T-helper 2 cell (primary cell): ENCODE measurements at regions not wholly inside any gene's neighbourhood (a gene's known extent, or its start where the extent isn't known, plus 50 kb on each side); places are given as distances from the start of the nearest gene placed in this dataset.
"Not testable (repeated sequence)": the region's sequence is repeated elsewhere in the genome, so short reads cannot be mapped to it uniquely, and the experiment has no call there.

Source experiments
- DNase-seq, 5 experiments: peaks; one replicate each; pipeline versions ENCODE4 v3.0.0 to v3.0.0-alpha.2; 2012 to 2022

DNA sequence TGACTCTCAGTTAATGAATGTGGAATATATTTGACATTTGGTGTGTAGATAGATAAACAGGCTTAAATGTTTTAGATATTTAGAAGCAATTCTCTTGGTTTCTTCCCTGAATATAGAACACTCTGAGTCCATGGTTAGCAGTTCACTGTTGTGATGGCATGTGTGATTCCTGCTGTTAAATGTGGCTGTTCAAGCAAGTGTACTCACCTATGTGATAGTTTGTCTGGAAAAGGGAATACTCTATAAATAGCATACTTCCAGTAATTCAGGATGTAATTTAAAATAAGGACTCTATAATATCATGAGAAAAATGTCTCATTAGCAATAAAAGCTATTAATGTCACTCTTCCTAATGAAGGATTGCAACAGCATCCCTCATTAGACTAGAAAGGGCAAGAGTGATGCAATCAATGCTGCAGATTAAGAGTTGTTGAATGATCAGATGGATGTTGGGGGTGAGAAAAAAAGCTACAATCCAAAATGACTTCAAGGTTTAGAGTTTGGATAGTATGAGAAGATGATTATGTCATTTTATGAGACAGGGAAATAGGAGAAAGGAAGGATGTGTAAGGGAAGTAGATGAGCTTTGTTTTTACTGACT lies 201.8 kb upstream of the WDFY3 start:
- DNase-seq = no peak

DNA sequence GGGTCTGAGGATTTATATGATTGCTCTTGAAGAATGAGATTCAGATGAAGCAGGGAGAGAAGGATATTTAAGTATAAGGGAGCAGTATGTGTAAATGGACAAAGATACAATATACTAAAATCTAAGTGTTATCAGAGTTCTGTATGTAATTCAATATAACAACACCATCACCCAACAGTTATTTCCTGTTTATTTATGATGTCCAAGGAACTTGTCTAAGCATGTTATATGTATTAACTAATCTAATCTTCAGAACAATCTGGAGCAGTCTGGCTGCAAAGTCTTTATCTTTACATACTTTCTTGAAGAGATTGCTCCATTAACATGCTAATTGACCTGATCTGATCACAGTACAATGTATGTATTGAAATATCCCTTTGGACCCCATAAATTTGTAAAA lies 203.8 kb upstream of the WDFY3 start:
- no peak for DNase-seq

DNA sequence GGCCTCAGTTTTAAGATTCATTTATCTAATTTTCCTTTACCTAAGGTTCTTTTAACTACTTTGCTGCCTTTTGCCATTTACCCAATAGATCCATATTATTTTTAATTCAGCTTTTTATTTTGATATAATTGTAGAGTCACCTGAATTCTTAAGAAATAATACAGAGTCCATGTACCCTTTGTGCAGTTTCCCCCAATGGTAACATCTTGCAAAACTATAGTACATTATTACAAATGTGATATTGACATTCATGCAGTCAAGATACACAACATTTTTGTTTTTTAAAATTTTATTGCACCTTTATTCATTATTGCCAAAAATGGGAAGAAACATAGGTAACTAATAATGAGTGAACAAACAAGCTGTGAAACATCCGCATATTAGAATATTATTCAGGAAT lies 208.7 kb upstream of the WDFY3 start:
- DNase-seq = no peak

DNA sequence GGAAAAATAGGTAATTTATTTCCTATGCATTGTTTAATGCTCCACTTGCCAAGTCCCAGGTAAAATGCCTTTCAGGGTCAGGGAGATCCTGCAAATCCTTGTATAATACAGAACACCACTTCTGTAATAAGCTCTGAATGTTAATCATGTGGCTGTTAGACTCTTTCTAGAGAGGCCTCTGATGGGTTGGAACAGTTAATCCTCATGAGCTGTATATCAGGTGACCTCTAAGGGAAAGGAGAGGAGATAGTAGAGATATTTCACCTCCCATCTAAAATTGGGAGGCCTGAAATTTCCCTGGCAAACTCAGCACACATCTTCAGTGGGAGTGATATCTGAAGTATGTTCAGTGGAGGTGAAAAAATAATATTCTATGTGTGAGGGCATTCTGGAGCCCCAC lies 210.6 kb upstream of the WDFY3 start:
- DNase-seq = no peak

DNA sequence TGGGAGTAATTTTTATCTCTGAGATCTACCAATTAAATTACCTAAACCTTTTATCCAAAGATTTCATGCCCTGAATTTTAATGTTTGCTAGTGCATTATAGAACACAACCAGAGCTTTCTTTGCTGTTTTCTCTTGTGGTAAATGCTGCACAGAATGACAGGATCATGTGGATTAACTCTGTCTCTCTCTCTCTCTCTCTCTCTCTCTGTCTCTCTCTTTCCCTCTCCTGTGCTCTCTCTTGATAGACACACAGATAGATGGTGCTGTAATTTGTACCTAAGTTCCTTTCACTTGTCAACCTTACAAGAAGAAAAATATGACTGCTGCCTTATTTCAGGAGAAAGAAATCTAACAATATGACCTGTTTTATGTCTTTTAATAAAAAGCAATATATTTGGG lies 211.2 kb upstream of the WDFY3 start:
- DNase-seq = no peak

DNA sequence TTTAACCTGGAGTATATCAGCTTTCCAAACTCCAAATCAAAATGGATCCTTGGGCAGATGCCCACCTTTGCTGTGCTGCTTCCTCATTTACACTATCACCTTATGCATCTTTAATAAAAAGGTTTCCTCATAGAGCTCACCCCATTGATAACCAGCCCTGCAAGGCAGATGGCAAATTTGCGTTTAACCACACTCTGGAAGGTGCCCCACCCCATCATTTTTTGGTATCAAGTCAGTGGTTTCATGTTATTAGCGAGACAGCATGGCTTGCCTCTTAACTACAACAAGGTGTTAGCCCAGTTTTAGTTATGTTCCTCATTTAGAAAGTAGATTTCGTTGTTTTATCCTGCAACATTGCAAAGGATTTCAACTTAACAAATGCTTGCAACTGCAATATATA lies 214.0 kb upstream of the WDFY3 start:
- no peak for DNase-seq

DNA sequence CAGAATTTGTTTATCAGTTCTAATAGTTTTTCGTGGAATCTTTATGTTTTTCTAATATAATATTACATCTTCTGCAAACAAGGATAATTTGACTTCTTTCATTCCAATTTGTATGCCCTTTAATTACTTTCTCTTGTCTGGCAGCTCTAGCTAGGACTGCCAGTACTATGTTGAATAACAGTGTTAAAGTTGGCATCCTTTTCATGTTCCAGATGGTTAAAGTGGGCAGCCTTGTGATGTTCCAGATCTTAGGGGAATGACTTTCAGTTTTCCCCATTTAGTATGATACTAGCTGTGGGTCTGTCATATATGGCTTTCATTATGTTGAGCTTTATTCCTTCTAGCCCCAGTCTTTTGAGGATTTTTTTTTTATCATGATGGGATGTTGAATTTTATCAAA lies 220.6 kb upstream of the WDFY3 start:
- no peak for DNase-seq

DNA sequence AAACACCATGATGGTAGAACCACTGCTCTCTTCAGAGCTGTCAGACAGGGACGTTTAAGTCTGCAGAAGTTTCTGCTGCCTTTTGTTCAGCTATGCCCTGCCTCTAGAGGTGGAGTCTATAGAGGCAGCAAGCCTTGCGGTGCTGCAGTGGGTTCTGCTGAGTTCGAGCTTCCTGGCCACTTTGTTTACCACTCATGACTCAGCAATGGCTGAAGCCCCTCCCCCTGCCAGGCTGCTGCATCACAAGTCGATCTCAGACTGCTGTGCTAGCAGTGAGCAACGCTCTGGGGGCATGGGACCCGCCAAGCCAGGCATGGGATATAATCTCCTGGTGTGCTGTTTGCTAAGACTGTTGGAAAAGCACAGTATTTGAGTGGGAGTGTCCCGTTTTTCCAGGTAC lies 229.5 kb upstream of the WDFY3 start:
- not testable (repeated sequence) for DNase-seq

DNA sequence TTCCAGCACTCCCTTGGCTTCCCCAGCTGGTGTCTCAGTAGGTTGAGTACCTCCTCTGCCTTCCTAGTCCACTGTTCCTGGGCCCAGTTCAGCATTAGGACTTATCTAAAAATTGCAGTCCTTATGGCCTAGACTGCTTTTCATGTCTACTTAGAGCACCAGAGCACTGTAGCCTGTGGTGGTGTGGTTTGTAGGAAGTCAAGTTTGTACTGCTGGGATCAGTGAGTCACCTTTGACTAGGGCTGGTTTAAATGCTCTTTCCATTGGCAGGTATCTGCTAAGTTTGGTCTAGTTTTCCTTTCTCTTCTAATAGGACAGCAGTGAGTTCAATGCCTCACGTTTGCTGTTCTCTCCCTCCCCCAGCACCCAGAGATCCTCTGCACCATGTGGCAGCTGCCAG lies 233.6 kb upstream of the WDFY3 start:
- DNase-seq = no peak

DNA sequence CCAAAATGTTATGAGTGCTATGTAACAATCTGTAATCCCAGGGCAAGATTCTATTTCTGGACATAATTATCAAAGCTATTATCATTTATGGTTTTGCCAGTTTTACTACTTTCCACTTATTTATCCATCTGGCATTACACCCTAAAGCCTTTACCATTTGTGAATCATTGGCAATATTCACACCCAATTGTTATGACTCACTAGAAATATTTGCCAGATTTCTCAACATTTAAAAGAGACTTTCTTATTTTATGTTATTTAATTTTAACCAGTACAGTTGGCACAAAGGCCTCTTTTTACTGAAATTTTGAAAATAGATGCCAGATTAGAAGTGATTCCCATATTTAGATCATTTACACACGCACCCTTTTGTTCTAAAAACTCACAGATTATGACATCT lies 242.7 kb upstream of the WDFY3 start:
- DNase-seq = no peak

DNA sequence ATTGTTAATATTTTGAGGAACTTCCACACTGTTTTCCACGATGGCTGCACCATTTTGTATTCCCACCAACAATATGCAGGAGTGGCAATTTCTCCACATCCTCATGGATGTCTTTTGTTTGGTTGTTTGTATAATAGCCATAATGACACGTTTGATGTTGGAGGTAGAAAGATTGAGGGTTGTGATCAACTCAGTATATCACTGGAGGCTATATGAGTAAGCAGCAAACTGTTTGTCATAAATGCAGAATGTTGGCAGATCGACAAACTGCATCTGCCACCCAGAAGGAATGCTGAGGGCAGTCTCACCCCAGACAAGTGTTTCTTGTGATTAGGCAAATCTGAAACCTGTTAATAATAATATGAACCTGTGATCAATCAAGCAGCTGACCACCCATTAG lies 243.9 kb upstream of the WDFY3 start:
- no peak for DNase-seq

DNA sequence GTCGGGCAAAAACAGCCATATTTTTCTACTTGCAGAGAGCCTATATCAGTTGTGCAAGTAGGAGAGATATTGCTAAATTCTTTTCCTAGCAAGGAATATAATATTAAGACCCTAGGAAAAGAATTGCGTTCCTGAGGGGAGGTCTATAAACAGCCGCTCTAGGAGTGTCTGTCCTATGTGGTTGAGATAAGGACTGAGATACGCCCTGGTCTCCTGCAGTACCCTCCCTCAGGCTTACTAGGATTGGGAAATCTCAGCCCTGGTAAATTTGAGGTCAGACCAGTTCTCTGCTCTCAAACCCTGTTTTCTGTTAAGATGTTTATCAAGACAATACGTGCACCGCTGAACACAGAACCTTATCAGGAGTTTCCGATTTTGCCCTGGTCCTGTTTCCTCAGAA lies 250.1 kb upstream of the WDFY3 start:
- DNase-seq = not testable (repeated sequence)

DNA sequence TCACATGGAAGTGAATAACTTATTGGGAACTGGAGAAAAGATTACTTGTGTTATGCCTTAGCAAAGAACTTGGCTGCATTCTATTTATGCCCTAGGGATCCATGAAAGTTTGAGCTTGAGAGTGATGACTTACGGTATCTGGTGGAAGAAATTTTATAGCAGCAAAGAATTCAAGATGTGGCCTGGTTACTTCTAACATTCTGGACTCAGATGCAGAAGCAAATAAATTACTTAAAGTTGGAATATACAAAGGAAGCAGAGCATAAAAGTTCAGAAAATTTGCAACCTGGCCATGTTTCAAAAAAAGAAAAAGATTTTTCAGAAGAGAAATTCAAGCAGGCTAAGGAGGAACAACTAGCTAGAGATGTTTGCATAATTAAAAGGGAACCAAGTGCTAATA lies 252.3 kb upstream of the WDFY3 start:
- no peak for DNase-seq

DNA sequence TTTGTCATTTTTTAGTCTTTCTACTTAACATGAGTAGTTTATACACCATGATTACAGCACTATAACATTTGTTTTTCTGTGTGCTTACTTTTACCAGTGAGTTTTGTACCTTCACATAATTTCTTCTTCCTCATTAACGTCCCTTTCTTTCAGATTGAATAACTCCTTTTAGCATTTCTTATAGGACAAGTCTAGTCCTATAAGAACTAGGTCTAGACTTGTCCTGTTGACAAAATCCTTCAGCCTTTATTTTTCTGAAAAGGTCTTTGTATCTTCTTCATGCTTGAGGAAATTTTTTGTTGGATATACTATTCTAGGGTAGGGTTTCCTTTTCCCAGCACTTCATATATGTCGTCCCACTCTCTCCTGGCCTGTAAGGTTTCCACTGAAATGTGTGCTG lies 253.3 kb upstream of the ARHGAP24 start:
- no peak for DNase-seq

DNA sequence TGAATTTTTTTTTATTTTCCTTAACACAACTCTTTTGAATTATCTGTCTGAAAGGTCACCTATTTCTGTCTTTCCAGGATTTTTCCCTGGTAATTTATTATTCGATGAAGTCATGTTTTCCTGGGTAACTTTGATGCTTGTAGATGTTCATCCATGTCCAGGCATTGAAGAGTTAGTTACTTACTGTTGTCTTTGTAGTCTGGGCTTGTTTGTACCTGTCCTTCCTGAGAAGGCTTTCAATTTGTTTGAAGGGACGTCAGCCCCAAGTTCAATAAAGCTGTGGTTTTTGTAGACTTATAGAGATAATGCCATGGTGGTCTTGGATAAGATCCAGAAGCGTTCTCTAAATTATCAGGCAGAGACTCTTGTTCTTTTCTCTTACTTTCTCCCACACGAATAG lies 252.4 kb upstream of the ARHGAP24 start:
- DNase-seq = no peak

DNA sequence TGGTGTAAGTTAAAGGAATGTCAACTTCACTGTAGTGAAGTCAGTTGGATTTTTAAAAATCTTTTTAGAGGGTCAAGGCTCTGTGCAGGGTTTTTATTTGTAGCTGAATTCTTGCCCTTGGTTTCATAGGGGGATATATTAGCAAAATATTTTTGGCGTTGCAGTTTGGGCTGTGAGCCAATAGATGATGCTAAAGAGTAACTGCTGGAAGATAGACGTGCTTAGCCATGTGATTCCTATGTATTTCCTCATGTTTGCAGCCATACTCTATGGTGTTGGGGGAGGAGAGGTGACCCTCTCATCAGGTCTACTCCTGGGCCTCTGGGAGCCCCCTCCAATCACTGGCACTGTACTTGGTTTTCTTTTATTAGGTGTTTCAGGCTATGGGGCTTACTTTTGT lies 246.7 kb upstream of the ARHGAP24 start:
- DNase-seq = no peak

DNA sequence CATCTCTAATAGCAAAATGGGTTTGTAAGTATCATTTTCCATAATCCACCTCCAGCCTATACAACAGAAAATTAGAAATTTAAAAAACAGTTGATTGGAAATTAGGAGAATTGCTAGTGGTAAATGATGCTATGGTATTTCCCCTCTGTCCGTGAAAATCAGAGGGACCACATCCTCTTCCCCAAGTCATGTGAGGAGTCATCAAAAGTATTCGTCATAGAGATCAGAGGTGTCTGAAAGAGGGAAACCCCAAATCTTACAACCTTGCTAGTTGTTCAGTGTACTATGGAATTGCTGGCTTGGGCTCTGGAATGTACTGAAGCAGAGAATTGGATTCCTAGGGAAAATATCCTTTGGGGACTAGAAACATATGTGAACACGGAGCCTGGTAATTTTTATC lies 241.4 kb upstream of the ARHGAP24 start:
- no peak for DNase-seq

DNA sequence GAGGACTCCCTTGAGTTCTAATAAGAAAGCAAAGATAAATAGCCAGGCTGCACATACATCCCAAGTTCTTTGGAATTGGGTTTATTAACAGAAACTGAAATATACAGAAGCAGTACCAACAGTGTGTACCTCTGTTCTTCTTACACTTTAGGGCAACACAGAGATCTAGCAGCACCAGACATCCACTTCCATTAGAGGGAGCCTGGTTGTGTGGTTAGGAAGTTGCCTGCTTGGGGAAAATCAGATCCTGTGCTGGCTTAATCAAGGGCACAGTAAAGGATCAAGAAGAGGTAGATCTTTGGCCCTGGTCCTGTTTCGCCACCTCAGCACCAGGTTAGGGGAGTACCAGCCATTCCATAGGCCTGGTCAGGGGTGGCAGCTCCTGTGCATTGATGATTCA lies 231.1 kb upstream of the ARHGAP24 start:
- DNase-seq = no peak

DNA sequence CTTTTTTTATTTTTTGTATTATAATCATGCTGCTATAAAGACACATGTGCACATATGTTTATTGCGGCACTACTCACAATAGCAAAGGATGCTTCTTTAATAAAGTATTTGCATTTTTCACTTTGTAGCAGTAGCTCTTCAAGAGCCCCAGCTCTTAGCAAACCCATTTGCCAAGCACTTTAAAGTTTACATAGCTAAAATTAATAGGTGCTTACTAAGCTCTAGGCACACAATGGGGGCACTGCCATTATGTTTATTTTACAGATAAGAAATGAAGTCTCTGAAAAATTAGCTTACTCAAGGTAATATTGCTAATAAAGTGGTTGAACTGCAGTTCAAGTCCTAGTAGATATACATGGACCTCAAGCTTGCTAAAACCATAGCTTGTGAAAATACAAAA lies 230.3 kb upstream of the ARHGAP24 start:
- no peak for DNase-seq

DNA sequence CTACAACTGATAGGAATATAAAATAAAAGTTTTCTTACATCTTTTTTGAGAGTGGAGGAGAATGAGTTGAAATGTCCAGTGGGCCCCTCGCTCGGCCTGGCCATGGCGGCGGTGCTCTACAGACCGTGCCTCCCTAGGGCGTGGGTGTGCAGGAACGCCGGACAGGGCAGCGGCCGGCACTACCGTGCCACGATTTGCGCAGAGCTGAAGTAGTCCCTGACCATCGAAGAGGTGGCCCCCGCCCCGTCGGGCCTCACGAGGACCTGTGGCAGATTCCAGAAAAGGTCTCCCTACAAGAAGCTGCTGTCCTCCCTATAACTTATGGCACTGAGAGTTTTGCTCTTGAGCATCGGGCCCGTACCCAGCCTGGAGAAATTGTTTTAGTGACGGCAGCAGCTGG lies 228.9 kb upstream of the ARHGAP24 start:
- no peak for DNase-seq

DNA sequence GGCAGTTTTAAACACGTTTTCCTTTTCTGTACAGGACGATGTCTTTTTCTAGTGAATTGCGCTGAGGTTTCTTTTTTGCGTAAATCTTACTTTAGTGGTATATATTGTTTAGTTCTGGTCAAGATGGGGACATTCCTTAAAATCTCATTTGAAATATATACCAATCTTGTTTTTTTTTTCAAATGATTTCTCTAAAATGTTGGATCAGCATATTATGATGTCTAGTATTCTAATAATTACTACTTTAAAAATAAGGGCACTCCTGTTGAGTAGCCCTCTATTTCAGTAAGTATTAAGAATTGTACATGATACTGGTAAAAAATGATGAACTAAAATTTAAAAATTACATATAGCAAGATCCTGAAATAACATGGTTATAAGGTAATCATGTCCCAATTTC lies 224.1 kb upstream of the ARHGAP24 start:
- DNase-seq = no peak

DNA sequence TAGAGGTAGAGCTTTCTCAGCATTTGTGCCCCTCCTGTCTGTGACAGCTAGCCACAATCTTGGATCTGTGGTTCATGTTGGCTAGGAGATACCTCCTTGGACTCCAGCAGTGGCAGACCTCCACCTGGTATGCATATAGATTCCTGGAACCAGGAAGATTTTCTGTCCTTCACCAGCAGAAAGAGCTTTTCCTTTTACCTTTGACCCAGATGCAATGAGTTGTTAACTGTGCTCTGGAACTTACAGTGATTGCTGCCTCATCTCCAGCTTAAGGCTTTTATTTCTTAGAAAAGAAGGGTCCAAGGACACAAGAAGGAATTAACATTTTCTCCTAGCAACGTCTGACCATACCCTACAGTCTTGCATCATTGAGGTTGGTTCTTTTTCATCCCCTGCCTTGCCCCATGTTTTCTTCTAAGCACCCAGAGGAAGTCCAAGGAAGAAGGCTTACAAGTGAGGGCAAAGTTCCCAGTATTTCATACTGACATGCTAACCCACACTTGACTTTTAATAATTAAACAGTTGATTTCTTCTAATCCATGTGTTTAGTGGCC lies 217.1 kb upstream of the ARHGAP24 start:
- no peak for DNase-seq

DNA sequence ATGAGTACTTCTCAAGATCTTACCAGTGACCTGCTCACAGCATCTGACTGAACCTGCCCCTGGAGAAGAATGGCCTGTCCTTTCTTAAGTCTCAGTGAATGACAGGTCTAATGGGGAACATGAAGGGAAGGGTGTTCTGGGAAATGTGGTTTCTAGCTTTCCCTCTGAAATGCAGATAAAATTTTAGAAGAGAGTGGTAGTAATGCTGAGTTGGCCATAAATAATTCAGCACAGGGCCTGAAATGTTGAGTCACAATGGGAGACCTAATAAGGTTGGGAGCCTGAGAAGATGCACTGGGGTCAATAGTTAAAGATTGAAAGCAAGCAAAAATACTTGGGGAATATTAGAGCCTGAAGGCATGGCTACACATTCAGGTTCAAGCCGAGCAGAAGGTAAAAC lies 214.9 kb upstream of the ARHGAP24 start:
- no peak for DNase-seq

DNA sequence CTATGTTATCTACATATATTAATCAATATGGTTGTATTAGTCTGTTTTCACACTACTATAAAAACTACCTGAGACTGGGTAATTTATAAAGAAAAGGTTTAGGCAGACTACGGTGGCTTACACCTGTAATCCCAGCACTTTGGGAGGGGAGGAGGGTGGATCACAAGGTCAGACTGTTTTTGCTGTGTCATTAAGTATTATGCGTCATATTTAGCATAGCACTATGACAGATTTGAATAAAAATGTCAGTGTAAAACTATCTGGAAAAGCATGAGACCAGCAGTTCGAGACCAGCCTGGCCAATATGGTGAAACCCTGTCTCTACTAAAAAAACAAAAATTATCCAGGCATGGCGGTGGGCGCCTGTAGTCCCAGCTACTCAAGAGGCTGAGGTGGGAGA lies 209.7 kb upstream of the ARHGAP24 start:
- DNase-seq = no peak

DNA sequence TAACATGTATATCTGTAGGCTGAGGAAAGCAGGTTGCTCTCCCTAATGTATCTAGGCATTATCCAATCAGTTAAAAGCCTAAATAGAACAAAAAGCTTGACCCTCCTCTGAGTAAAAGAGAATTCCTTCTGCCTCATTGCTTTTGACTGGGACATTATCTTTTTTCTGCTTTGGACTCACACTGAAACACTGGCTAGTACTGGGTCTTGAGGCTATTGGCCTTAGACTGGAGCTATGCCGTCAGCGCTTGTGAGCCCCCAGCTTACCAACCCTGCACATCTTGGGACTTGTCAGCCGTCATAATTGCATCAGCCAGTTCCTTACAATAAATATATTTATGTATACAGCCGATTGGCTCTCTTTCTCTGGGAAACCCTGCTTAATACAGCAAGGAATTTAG lies 206.8 kb upstream of the ARHGAP24 start:
- DNase-seq = no peak

DNA sequence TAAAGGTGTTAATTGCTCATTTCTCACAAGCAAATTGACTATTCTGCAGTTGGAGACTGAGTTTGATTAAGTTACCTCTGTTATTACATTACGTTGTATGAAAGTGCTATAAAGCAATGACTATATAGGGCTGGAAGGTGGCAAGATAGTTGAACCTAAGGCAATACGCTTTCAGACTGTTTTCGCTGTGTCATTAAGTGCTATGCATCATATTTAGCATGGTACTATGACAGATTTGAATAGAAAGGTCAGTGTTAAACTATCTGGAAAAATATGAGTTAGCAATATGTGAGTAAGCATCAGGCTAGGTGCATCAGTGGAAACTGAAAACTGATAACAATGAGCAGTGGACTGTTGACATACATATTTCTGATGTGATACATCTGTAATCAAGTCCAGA lies 206.0 kb upstream of the ARHGAP24 start:
- DNase-seq = no peak
